GM12878 (cell line): ENCODE measurements at regions not wholly inside any gene's neighbourhood (a gene's known extent, or its start where the extent isn't known, plus 50 kb on each side); places are given as distances from the start of the nearest gene placed in this dataset.

Experiments used
- ATAC-seq: fragments of 200-7000 bp; cut with Tn5 transposase; 3 replicates; pipeline ENCODE4 v1.9.1; 2020; ENCODE audit warnings: mild to moderate bottlenecking, moderate library complexity
- BruUV-seq: library from RNA; stranded (reverse); fragments of 400-500 nt; replicated peaks from 2 replicates; lab custom pipeline; 2021; lab: Mats Ljungman, UMichigan
- CTCF ChIA-PET: fragments of 300-600 bp; sonication (Branson Sonifier 250); formaldehyde crosslinking; extraction: SDS; loops from one replicate; lab custom pipeline; 2021; ENCODE audit warnings: inconsistent platforms; lab: Yijun Ruan, JAX
- POLR2A ChIA-PET: fragments of 350-600 bp; formaldehyde crosslinking; extraction: SDS; loops from one replicate; lab custom pipeline; 2021; ENCODE audit warnings: inconsistent platforms; lab: Charles Lee
- RAD21 ChIA-PET: fragments of 300-600 bp; sonication (Branson Sonifier 250); formaldehyde crosslinking; loops from one replicate; lab custom pipeline; 2023; ENCODE audit warnings: antibody characterized with exemption; ENCODE audit not compliant: unreplicated experiment; lab: Charles Lee
- SMC1A ChIA-PET: fragments of 300-600 bp; sonication (Branson Sonifier 250); formaldehyde crosslinking; loops from one replicate; lab custom pipeline; 2023; ENCODE audit not compliant: unreplicated experiment, uncharacterized antibody; lab: Charles Lee
- DNase-seq: peaks from one replicate; pipeline ENCODE4 v3.0.0-alpha.2; 2011; ENCODE audit warnings: low read depth, low spot score
- FAIRE-seq: peaks from 3 replicates; lab custom pipeline; 2011; peaks lifted over from hg19 to GRCh38; lab: Jason Lieb, UNC
- H2AFZ ChIP-seq: 2 replicates; pipeline ENCODE4 v1.6.0; 2011; ENCODE audit warnings: low read depth, low read length, control low read depth; ENCODE audit not compliant: control insufficient read depth
- H3K27ac ChIP-seq: 2 replicates; pipeline ENCODE4 v1.5.1; 2011; ENCODE audit warnings: control low read depth; ENCODE audit not compliant: control insufficient read depth, insufficient read depth
- H3K27me3 ChIP-seq, 2 experiments: replicated peaks in 1 of 2; 2 replicates each; pipeline versions ENCODE4 v1.6.0 to v1.6.1; 2011; ENCODE audit warnings: low read length in 1 of 2; ENCODE audit not compliant: control insufficient read depth in 2 of 2, insufficient read depth in 2 of 2
- H3K36me3 ChIP-seq, 2 experiments: 2 replicates each; pipeline ENCODE4 v1.5.1; 2011; ENCODE audit warnings: low read length in 1 of 2; ENCODE audit not compliant: control insufficient read depth in 2 of 2, insufficient read depth in 2 of 2
- H3K4me1 ChIP-seq: 2 replicates; pipeline ENCODE4 v1.6.1; 2011; ENCODE audit warnings: mild to moderate bottlenecking, low read length, moderate library complexity, mixed read lengths; ENCODE audit not compliant: control insufficient read depth, insufficient read depth
- H3K4me2 ChIP-seq: 2 replicates; pipeline ENCODE4 v1.6.0; 2011; ENCODE audit warnings: control low read depth; ENCODE audit not compliant: control insufficient read depth, insufficient read depth
- H3K4me3 ChIP-seq: fragments of 200-600 bp; sonication (generic); 2 replicates; pipeline ENCODE4 v1.5.1; 2016
- H3K79me2 ChIP-seq: 2 replicates; pipeline ENCODE4 v1.6.0; 2011; ENCODE audit warnings: low read length; ENCODE audit not compliant: control insufficient read depth, insufficient read depth
- H3K9ac ChIP-seq: 2 replicates; pipeline ENCODE4 v1.8.0; 2011; ENCODE audit warnings: low read length, control low read depth, mixed read lengths; ENCODE audit not compliant: control insufficient read depth, insufficient read depth
- H3K9me3 ChIP-seq: replicated peaks from 3 replicates; pipeline ENCODE4 v1.5.1; 2011; ENCODE audit warnings: mild to moderate bottlenecking, low read length; ENCODE audit not compliant: control insufficient read depth, insufficient read depth
- H4K20me1 ChIP-seq: 2 replicates; pipeline ENCODE4 v1.6.0; 2011; ENCODE audit not compliant: control insufficient read depth, insufficient read depth
- KDM1A ChIP-seq: fragments of 200-600 bp; sonication (generic); IDR thresholded peaks from 2 replicates; pipeline ENCODE4 v1.6.1; 2016; ENCODE audit warnings: borderline replicate concordance
- KLF5 ChIP-seq: fragments of 450-650 bp; IDR thresholded peaks from 2 replicates; pipeline ENCODE4 v1.6.1; 2014; ENCODE audit warnings: mild to moderate bottlenecking; ENCODE audit not compliant: partially characterized antibody
- RCOR1 ChIP-seq: conservative IDR thresholded peaks from 2 replicates; pipeline ENCODE4 v1.6.1; 2012; ENCODE audit warnings: low read depth, low read length, improper control_type of control experiment
- in situ Hi-C: fragments of 300-500 bp; cut with MboI; formaldehyde crosslinking; loops from 9 replicates; pipeline ENCODE4 v1.14.3; 2018; ENCODE audit warnings: mixed read lengths
- intact Hi-C: fragments of 100-400 bp; cut with micrococcal nuclease; formaldehyde crosslinking; loops from one replicate; pipeline ENCODE4 v1.14.2; 2022; ENCODE audit not compliant: unreplicated experiment
- TF ChIP-seq, protein P1 (sequence below): fragments of 450-650 bp; IDR thresholded peaks from 2 replicates; pipeline ENCODE4 v1.6.1; 2016; ENCODE audit warnings: mild to moderate bottlenecking, moderate library complexity, borderline replicate concordance

DNA sequence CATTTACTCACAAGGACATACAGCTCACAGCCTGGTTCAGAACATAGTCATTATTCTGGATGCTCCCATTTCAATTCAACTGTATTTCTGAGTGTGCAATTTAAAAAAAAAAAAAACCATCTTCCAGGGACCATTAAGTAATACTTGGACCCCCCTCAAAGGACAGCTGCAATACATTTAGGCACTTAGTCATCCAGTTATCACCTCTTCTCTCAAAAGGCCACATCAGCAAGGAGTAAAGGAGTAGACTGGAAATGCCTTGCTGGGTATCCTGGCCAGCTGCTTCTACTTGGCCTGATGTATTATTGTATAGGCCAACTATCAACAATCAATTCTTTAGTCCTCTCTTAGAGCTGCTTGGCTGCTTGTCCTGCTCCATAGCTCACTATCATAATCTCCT lies 211.4 kb upstream of the SETMAR start:
- FAIRE-seq = no peak

More for the DNA sequence above, 211.4 kb upstream of the SETMAR start:
- no peaks in the 10 kb centered on the region for H3K79me2 ChIP-seq
- in situ Hi-C loops = no loop called here
- no peak for TF ChIP-seq KDM1A
- no peak for TF ChIP-seq RCOR1
- no peak for TF ChIP-seq KLF5
- TF ChIP-seq, protein P1, sequence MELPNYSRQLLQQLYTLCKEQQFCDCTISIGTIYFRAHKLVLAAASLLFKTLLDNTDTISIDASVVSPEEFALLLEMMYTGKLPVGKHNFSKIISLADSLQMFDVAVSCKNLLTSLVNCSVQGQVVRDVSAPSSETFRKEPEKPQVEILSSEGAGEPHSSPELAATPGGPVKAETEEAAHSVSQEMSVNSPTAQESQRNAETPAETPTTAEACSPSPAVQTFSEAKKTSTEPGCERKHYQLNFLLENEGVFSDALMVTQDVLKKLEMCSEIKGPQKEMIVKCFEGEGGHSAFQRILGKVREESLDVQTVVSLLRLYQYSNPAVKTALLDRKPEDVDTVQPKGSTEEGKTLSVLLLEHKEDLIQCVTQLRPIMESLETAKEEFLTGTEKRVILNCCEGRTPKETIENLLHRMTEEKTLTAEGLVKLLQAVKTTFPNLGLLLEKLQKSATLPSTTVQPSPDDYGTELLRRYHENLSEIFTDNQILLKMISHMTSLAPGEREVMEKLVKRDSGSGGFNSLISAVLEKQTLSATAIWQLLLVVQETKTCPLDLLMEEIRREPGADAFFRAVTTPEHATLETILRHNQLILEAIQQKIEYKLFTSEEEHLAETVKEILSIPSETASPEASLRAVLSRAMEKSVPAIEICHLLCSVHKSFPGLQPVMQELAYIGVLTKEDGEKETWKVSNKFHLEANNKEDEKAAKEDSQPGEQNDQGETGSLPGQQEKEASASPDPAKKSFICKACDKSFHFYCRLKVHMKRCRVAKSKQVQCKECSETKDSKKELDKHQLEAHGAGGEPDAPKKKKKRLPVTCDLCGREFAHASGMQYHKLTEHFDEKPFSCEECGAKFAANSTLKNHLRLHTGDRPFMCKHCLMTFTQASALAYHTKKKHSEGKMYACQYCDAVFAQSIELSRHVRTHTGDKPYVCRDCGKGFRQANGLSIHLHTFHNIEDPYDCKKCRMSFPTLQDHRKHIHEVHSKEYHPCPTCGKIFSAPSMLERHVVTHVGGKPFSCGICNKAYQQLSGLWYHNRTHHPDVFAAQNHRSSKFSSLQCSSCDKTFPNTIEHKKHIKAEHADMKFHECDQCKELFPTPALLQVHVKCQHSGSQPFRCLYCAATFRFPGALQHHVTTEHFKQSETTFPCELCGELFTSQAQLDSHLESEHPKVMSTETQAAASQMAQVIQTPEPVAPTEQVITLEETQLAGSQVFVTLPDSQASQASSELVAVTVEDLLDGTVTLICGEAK = no peak
- TF ChIP-seq, all 136 proteins: peak for 0
- no TSS peak for BruUV-seq
- H3K27me3 ChIP-seq = no peaks in the 10 kb centered on the region
- ChIA-PET RAD21 (no interaction called here), SMC1A (no interaction called here), POLR2A (no interaction called here), CTCF (no interaction called here)
- H3K4me2 ChIP-seq = no peak overlapping the region
- H2AFZ ChIP-seq = no peak overlapping the region
- H3K4me3 ChIP-seq = no peak overlapping the region
- ATAC-seq (no peak), DNase-seq (no peak)
- no peaks in the 10 kb centered on the region for H3K4me1 ChIP-seq
- H4K20me1 ChIP-seq = no peaks in the 10 kb centered on the region
- H3K9ac ChIP-seq = no peak overlapping the region
- H3K9me3 ChIP-seq = no peaks in the 10 kb centered on the region
- intact Hi-C loops = no loop called here
- H3K36me3 ChIP-seq = no peaks in the 10 kb centered on the region
- no peak overlapping the region for H3K27ac ChIP-seq
